ENCODE measurements at regions not wholly inside any gene's neighbourhood (a gene's known extent, or its start where the extent isn't known, plus 50 kb on each side); places are given as distances from the start of the nearest gene placed in this dataset.

DNA sequence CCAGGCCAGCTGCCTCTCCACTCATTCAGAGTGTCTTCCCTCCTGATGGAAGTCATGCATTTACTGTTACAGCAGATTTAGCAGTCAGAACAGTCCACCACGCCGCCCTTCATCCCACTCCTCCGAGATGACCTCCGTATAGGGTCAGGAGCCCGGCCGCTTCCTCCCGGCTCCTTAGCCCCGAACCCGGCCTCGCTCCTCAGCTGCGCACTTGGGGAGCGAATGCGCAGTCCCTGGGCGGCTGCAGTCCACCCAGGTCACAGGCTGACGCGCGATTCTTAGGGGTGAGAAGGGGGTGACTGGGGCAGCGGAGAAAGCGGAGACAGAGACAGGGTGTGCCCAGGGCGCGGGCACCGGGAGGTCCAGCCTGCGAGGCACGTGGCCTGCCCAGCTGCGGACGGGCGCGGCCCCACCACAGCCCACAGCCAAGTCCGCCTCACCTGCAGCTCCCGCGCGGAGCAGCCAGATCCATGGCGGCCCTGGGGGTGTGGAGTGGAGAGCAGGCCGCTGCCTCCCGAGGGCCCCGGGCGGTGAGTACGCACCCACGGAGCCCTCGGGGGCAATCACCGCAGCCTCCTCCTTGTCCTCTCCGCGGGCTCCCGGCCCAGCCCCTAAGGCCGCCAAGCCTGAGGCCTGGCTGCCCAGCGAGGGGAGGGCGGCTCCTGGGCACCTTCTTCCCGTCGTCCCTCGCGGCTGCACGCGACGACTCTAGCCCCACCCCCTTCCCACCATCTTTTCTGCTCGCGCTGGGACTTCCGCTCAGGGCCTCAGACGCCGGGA is 286.6 kb downstream of the BRD1 start:
- TF ChIP-seq GATA2 (IDR thresholded peaks at IDR 0.05; ENCODE audit: low read depth, low read length) (no peak), GATA3 (IDR thresholded peaks at IDR 0.05; ENCODE audit: low read depth, low read length) (no peak)
